RWPE2 (cell line): ENCODE measurements at regions not wholly inside any gene's neighbourhood (a gene's known extent, or its start where the extent isn't known, plus 50 kb on each side); places are given as distances from the start of the nearest gene placed in this dataset.

Experiments used
- ATAC-seq: fragments of 200-7000 bp; cut with Tn5 transposase; 3 replicates; pipeline ENCODE4 v1.9.1; 2021; ENCODE audit warnings: low read depth
- DNase-seq: peaks from one replicate; pipeline ENCODE4 v3.0.0-alpha.2; 2020; ENCODE audit warnings: low spot score
- H3K27ac ChIP-seq: fragments of 450-650 bp; 2 replicates; pipeline ENCODE4 v1.5.1; 2017; ENCODE audit warnings: mild to moderate bottlenecking; ENCODE audit not compliant: poor library complexity, severe bottlenecking
- H3K27me3 ChIP-seq: fragments of 250-450 bp; sonication (Bioruptor Pico); 2 replicates; pipeline ENCODE4 v1.5.1; 2021; ENCODE audit warnings: mild to moderate bottlenecking, moderate library complexity; ENCODE audit not compliant: insufficient read depth, poor library complexity, severe bottlenecking
- H3K36me3 ChIP-seq: fragments of 250-450 bp; sonication (Bioruptor Pico); 2 replicates; pipeline ENCODE4 v1.5.1; 2020; ENCODE audit warnings: low read depth, mild to moderate bottlenecking, moderate library complexity
- H3K4me1 ChIP-seq: fragments of 250-450 bp; sonication (Bioruptor Pico); 2 replicates; pipeline ENCODE4 v1.5.1; 2021; ENCODE audit warnings: mild to moderate bottlenecking, moderate library complexity; ENCODE audit not compliant: insufficient read depth, poor library complexity, severe bottlenecking
- H3K4me3 ChIP-seq: fragments of 250-450 bp; sonication (Bioruptor Pico); 2 replicates; pipeline ENCODE4 v1.5.1; 2021; ENCODE audit warnings: mild to moderate bottlenecking, moderate library complexity; ENCODE audit not compliant: severe bottlenecking
- H3K9me3 ChIP-seq: fragments of 250-450 bp; sonication (Bioruptor Pico); 2 replicates; pipeline ENCODE4 v1.5.1; 2021; ENCODE audit warnings: mild to moderate bottlenecking, moderate library complexity; ENCODE audit not compliant: severe bottlenecking
- TF ChIP-seq, protein P1 (sequence below): fragments of 450-650 bp; IDR thresholded peaks from one replicate; pipeline ENCODE4 v1.5.1; 2017; ENCODE audit warnings: mild to moderate bottlenecking, moderate library complexity; ENCODE audit not compliant: poor library complexity, severe bottlenecking

DNA sequence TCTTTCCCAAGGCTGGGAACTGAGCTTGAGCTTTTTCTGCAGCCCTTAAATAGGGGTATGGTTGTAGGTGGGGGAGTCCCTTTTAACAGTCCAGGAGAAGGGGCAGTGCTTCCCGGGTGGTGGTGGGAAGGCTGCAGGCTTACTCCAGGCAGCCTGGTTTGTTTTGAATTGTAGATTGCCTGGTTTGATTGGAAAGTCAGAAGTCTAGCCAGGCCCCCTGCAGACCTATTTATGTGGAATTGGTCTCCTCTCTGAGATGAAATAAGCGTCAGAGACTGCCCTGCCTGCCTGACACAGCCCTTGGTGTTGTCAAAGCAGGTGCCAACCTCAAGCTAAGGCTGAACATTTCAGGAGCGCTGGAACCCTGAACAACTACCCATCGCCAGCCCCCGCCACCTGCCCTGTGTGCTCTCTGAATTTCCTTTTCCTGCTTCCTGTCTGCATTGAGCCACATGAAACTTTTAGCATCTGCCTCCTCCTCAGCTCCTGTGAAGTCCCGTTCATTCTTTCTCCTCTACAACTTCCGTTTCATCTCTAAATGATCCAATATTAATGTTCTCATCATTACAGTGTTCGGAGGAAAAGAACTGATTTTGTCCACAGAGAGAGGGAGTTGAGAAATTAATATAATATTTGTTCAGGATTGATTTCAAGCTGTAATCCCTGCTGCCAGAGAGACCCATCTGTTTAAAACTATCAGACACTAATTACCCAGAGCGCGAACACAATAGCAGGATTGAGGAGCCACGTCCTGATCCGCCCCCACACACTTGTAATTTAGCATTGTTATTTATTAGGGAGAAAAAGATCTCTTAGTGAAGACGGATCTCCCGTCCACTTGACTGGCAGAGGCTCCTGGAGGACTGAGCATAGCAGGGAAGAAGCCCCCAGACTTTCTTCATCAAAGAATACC is 136.5 kb downstream of the TRIM29 start:
- Histone ChIP-seq H3K27ac (no peak overlapping the region), H3K4me3 (no peak overlapping the region), H3K27me3 (peaks cover 19% of the 10 kb centered on the region), H3K36me3 (no peaks in the 10 kb centered on the region), H3K4me1 (no peaks in the 10 kb centered on the region), H3K9me3 (no peaks in the 10 kb centered on the region)
- no peak for DNase-seq
- no peak for ATAC-seq
- TF ChIP-seq, protein P1, sequence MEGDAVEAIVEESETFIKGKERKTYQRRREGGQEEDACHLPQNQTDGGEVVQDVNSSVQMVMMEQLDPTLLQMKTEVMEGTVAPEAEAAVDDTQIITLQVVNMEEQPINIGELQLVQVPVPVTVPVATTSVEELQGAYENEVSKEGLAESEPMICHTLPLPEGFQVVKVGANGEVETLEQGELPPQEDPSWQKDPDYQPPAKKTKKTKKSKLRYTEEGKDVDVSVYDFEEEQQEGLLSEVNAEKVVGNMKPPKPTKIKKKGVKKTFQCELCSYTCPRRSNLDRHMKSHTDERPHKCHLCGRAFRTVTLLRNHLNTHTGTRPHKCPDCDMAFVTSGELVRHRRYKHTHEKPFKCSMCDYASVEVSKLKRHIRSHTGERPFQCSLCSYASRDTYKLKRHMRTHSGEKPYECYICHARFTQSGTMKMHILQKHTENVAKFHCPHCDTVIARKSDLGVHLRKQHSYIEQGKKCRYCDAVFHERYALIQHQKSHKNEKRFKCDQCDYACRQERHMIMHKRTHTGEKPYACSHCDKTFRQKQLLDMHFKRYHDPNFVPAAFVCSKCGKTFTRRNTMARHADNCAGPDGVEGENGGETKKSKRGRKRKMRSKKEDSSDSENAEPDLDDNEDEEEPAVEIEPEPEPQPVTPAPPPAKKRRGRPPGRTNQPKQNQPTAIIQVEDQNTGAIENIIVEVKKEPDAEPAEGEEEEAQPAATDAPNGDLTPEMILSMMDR, result no peak

DNA sequence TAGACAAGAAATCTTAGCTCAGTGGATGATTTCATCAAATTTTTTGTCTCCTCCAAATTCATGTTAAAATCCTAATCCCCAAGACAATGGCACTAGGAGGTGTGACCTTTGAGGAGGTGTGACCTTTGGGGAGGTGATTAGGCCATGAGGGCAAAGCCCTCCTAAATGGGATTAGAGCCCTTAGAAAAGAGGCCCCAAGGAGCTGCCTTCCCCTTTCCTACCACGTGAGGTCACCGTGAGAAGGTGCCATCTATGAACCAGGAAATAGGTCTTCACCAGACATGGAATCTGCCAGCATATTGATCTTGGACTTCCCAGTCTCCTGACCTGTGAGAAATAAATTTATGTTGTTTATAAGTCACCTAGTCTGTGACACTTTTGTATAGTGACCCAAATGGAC is 138.7 kb downstream of the TRIM29 start:
- DNase-seq (no peak), ATAC-seq (peak; percentile 53; the same call in 1 of the 3 replicates)
- Histone ChIP-seq H3K27ac (no peak overlapping the region), H3K9me3 (no peaks in the 10 kb centered on the region), H3K36me3 (no peaks in the 10 kb centered on the region), H3K4me3 (no peak overlapping the region), H3K4me1 (no peaks in the 10 kb centered on the region), H3K27me3 (peaks cover 19% of the 10 kb centered on the region)
- TF ChIP-seq, protein P1, result peak; percentile 50

DNA sequence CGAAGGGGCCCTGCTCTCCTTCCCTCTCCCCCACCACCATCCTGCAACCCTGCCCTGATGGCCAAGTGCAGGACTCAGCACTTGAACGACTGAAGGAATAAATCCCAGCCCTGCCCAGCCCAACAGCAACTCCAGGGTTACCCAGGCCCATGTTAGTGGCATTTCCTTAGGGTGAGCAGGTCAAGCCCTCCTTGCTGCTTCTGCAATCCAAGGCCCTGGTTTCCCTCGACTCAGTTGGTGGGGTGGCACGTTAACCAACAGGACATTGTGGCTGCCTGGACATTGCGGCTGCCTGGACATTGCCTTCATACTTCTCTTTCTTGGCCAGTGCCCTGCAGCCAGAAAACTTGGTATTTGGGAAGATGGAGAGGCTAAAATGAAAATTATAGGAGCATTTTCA is 141.4 kb downstream of the TRIM29 start:
- no peaks in the 10 kb centered on the region for H3K36me3 ChIP-seq
- DNase-seq (no peak), ATAC-seq (no peak)
- no peaks in the 10 kb centered on the region for H3K9me3 ChIP-seq
- peaks cover 3% of the 10 kb centered on the region for H3K27me3 ChIP-seq
- no peak overlapping the region for H3K4me3 ChIP-seq
- H3K4me1 ChIP-seq, result no peaks in the 10 kb centered on the region
- TF ChIP-seq, protein P1, result no peak
- H3K27ac ChIP-seq, result no peak overlapping the region

DNA sequence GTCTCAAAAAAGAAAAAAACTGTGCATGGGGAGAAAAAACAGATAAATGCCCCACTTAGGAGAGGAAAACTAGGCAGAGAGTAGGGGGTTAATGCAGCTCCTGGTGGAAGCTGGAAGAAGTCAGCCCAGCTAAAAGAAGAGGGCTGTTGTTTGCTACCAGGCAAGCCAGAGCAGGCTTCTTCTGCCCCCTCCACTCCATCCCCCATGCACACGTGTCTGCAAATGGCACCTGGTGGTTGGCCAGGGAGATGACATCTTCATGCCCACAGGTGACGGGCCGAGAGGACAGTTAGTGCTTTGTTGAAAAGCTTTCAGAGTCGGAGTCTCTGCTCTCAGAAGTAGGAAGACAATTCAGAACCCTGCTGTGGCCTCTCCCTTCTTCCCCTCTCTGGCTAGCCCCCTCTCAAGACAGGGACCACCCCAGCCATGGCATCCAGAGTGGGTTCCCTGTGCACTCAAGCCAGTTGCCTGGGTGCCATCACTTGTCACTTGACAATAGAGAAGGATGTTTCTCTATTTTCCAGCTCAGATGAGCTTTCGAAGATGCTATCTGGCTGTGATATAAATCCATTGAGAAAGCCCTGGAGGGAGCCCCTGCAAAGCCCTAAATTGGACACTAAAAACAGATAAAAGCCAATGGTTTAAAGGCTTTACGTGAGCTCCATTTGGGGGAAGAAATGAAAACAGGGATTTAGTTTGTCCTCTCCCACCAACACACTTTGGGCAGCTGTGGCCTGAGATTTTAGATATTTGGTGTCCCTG is 142.0 kb downstream of the TRIM29 start:
- Histone ChIP-seq H3K4me1 (no peaks in the 10 kb centered on the region), H3K27me3 (no peaks in the 10 kb centered on the region), H3K4me3 (no peak overlapping the region), H3K36me3 (no peaks in the 10 kb centered on the region), H3K27ac (no peak overlapping the region), H3K9me3 (no peaks in the 10 kb centered on the region)
- DNase-seq, result no peak
- no peak for ATAC-seq
- TF ChIP-seq, protein P1, result no peak

DNA sequence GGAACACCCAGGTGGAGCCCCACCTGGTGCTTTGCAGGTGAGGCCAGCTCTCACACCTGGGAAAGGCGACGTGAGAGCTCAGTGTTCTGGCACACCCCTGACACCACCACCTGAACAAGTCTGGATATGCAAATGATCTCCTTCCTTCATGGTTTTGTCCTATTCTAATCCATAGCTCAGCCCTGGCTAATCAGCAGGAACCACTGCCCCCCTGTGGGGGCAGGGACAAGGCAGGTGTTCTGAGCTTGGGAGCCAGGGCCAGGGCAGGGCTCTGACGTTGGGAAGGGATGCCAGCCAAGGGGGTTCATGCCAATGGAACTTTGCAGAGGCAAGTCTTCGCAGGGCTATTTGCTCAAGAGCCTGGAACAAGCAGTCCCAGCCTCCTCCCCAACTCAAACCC is 144.2 kb downstream of the TRIM29 start:
- Histone ChIP-seq H3K4me3 (no peak overlapping the region), H3K27me3 (peaks cover 3% of the 10 kb centered on the region), H3K36me3 (no peaks in the 10 kb centered on the region), H3K4me1 (no peaks in the 10 kb centered on the region), H3K9me3 (no peaks in the 10 kb centered on the region), H3K27ac (no peak overlapping the region)
- peak; percentile 62 for ATAC-seq
- DNase-seq, result no peak
- TF ChIP-seq, protein P1, result peak; percentile 12
